ENCODE measurements at regions not wholly inside any gene's neighbourhood (a gene's known extent, or its start where the extent isn't known, plus 50 kb on each side); places are given as distances from the start of the nearest gene placed in this dataset.

GRCh38 chr15:26382444-26383072 lies 390.3 kb downstream of the GABRB3 start:
- no peaks in the 10 kb centered on the region for H3K36me3 ChIP-seq (ENCODE audit: control insufficient read depth, insufficient read depth, low read length)
- WGBS, 2 experiments, result 94 to 95% methylated on average over 8 of the region's 8 CpGs
- H3K27me3 ChIP-seq (ENCODE audit: control insufficient read depth, insufficient read depth, low read length, poor library complexity, severe bottlenecking), result no peaks in the 10 kb centered on the region
- H3K4me3 ChIP-seq (ENCODE audit: insufficient read depth, low read depth, low read length), result no peak overlapping the region
- no peak overlapping the region for H3K27ac ChIP-seq (ENCODE audit: insufficient read depth, low read depth, low read length, poor library complexity, severe bottlenecking)
- no peaks in the 10 kb centered on the region for H3K9me3 ChIP-seq (ENCODE audit: control insufficient read depth, low read length)
- no peaks in the 10 kb centered on the region for H3K4me1 ChIP-seq (ENCODE audit: control insufficient read depth, insufficient read depth, low read length)

DNA sequence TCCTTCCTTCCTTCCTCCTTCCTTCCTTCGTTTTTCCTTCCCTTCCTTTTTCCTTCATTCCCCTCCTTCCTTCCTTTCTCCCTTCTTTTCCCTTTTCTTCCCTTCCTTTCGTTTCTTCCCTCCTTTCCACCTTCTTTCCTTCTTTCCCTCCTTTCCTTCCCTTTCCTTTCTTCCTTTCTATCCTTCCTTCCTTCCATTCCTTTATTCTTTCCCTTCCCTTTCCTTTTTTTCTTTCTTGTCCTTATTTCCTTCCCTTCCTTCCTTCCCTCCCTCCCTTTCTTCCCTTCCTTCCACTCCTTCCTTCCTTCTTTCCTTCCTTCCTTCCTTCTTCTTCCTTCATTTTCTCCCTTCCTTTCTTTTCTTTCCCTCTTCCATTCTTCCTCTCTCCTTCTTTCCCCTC lies 394.6 kb downstream of the GABRB3 start:
- H3K27me3 ChIP-seq (ENCODE audit: control insufficient read depth, insufficient read depth, low read length, poor library complexity, severe bottlenecking), result no peaks in the 10 kb centered on the region
- no peaks in the 10 kb centered on the region for H3K36me3 ChIP-seq (ENCODE audit: control insufficient read depth, insufficient read depth, low read length)
- 83% methylated on average over 2 of the region's 2 CpGs for WGBS, 2 experiments
- H3K4me1 ChIP-seq (ENCODE audit: control insufficient read depth, insufficient read depth, low read length), result no peaks in the 10 kb centered on the region
- H3K27ac ChIP-seq (ENCODE audit: insufficient read depth, low read depth, low read length, poor library complexity, severe bottlenecking), result no peak overlapping the region
- no peak overlapping the region for H3K4me3 ChIP-seq (ENCODE audit: insufficient read depth, low read depth, low read length)
- H3K9me3 ChIP-seq (ENCODE audit: control insufficient read depth, low read length), result no peaks in the 10 kb centered on the region

GRCh38 chr15:26376243-26376642 lies 396.6 kb downstream of the GABRB3 start:
- Histone ChIP-seq H3K4me3 (ENCODE audit: insufficient read depth, low read depth, low read length) (no peak overlapping the region), H3K9me3 (ENCODE audit: control insufficient read depth, low read length) (no peaks in the 10 kb centered on the region), H3K4me1 (ENCODE audit: control insufficient read depth, insufficient read depth, low read length) (no peaks in the 10 kb centered on the region), H3K27me3 (ENCODE audit: control insufficient read depth, insufficient read depth, low read length, poor library complexity, severe bottlenecking) (no peaks in the 10 kb centered on the region), H3K27ac (ENCODE audit: insufficient read depth, low read depth, low read length, poor library complexity, severe bottlenecking) (no peak overlapping the region), H3K36me3 (ENCODE audit: control insufficient read depth, insufficient read depth, low read length) (no peaks in the 10 kb centered on the region)
- WGBS, 2 experiments, result 88 to 90% methylated on average over 2 of the region's 2 CpGs

DNA sequence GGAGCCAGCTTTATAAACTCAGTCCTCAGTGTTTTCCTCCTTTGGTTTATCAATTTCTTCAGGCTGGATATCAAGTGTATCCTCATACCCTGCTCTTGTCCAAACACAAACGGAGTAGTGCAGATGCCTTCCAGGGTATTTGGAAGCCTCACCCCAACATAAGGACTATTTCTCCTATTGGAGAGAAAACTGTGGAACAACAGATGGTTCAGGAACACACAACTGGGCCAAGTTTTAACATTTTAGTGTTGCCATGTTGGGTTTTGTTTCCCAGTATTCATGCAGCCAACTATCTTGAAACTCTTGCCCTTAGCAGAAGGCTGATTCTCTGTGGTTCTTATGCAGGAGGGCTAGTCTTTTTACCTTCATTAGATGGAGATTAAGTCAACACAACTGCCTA lies 398.1 kb downstream of the GABRB3 start:
- WGBS, 2 experiments, result 97 to 100% methylated on average over 1 of the region's 1 CpG

DNA sequence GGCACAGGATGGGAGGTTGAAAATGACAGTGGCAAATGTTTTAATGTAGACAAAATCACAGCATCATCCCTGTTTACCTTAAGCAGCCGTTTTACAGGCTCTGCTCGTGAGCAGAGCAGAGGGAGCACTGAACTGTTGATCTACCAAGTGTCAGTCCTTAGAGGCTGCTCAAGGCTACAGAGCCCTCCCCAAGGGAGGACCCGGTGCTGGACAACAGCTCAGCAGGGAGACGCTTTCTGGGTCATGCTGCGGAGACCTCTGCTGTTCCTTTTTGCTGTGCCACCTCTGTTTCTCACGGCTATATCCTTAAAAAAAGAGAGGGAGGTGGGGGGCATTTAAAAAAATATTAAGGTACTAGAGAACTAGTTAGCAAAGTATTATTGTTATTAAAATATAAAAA lies 400.2 kb downstream of the GABRB3 start:
- Histone ChIP-seq H3K4me1 (ENCODE audit: control insufficient read depth, insufficient read depth, low read length) (no peaks in the 10 kb centered on the region), H3K27ac (ENCODE audit: insufficient read depth, low read depth, low read length, poor library complexity, severe bottlenecking) (no peak overlapping the region), H3K27me3 (ENCODE audit: control insufficient read depth, insufficient read depth, low read length, poor library complexity, severe bottlenecking) (no peaks in the 10 kb centered on the region), H3K4me3 (ENCODE audit: insufficient read depth, low read depth, low read length) (no peak overlapping the region), H3K36me3 (ENCODE audit: control insufficient read depth, insufficient read depth, low read length) (no peaks in the 10 kb centered on the region), H3K9me3 (ENCODE audit: control insufficient read depth, low read length) (no peaks in the 10 kb centered on the region)
- 32% methylated on average over 5 to 6 of the region's 6 CpGs for WGBS, 2 experiments

More for the DNA sequence above, 398.1 kb downstream of the GABRB3 start:
- Histone ChIP-seq H3K36me3 (ENCODE audit: control insufficient read depth, insufficient read depth, low read length) (no peaks in the 10 kb centered on the region), H3K4me1 (ENCODE audit: control insufficient read depth, insufficient read depth, low read length) (no peaks in the 10 kb centered on the region), H3K9me3 (ENCODE audit: control insufficient read depth, low read length) (no peaks in the 10 kb centered on the region), H3K27me3 (ENCODE audit: control insufficient read depth, insufficient read depth, low read length, poor library complexity, severe bottlenecking) (no peaks in the 10 kb centered on the region), H3K27ac (ENCODE audit: insufficient read depth, low read depth, low read length, poor library complexity, severe bottlenecking) (no peak overlapping the region), H3K4me3 (ENCODE audit: insufficient read depth, low read depth, low read length) (no peak overlapping the region)

GRCh38 chr15:26365077-26365476 lies 407.8 kb downstream of the GABRB3 start:
- WGBS, 2 experiments, result 76 to 77% methylated on average over 3 to 4 of the region's 4 CpGs
- Histone ChIP-seq H3K4me3 (ENCODE audit: insufficient read depth, low read depth, low read length) (no peak overlapping the region), H3K36me3 (ENCODE audit: control insufficient read depth, insufficient read depth, low read length) (no peaks in the 10 kb centered on the region), H3K27me3 (ENCODE audit: control insufficient read depth, insufficient read depth, low read length, poor library complexity, severe bottlenecking) (no peaks in the 10 kb centered on the region), H3K4me1 (ENCODE audit: control insufficient read depth, insufficient read depth, low read length) (no peaks in the 10 kb centered on the region), H3K9me3 (ENCODE audit: control insufficient read depth, low read length) (no peaks in the 10 kb centered on the region), H3K27ac (ENCODE audit: insufficient read depth, low read depth, low read length, poor library complexity, severe bottlenecking) (no peak overlapping the region)

- no peaks in the 10 kb centered on the region for H3K9me3 ChIP-seq (ENCODE audit: control insufficient read depth, low read length)
- H3K36me3 ChIP-seq (ENCODE audit: control insufficient read depth, insufficient read depth, low read length), result no peaks in the 10 kb centered on the region
- H3K27me3 ChIP-seq (ENCODE audit: control insufficient read depth, insufficient read depth, low read length, poor library complexity, severe bottlenecking), result no peaks in the 10 kb centered on the region
- no peak overlapping the region for H3K4me3 ChIP-seq (ENCODE audit: insufficient read depth, low read depth, low read length)
- 85 to 90% methylated on average over 3 of the region's 4 CpGs for WGBS, 2 experiments
- H3K27ac ChIP-seq (ENCODE audit: insufficient read depth, low read depth, low read length, poor library complexity, severe bottlenecking), result no peak overlapping the region
- H3K4me1 ChIP-seq (ENCODE audit: control insufficient read depth, insufficient read depth, low read length), result no peaks in the 10 kb centered on the region
Measured at GRCh38 chr15:26359855-26360254, 413.0 kb downstream of the GABRB3 start.

DNA sequence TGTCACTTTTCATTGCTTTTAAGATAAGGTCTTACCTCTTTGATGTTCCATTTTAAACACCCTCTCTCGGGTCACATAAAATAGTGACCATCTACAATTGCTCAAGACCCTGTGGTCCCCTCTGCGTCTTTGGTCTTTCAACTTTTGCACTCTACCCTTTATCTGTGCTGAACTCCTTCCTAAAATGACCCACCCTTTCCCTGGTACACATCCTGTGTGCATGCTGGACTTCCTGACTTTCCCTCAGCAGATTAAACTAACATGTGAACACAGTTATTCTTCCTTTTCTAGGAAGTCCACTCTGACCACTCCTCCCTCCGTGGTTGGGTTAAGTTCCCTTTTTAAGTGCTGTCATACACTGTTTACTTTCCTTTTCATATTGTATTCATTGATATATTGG lies 414.2 kb downstream of the GABRB3 start:
- Histone ChIP-seq H3K27ac (ENCODE audit: insufficient read depth, low read depth, low read length, poor library complexity, severe bottlenecking) (no peak overlapping the region), H3K4me1 (ENCODE audit: control insufficient read depth, insufficient read depth, low read length) (no peaks in the 10 kb centered on the region), H3K9me3 (ENCODE audit: control insufficient read depth, low read length) (no peaks in the 10 kb centered on the region), H3K36me3 (ENCODE audit: control insufficient read depth, insufficient read depth, low read length) (no peaks in the 10 kb centered on the region), H3K27me3 (ENCODE audit: control insufficient read depth, insufficient read depth, low read length, poor library complexity, severe bottlenecking) (no peaks in the 10 kb centered on the region), H3K4me3 (ENCODE audit: insufficient read depth, low read depth, low read length) (no peak overlapping the region)
- 94 to 98% methylated on average over 3 of the region's 3 CpGs for WGBS, 2 experiments

- 87 to 89% methylated on average over 3 of the region's 3 CpGs for WGBS, 2 experiments
- Histone ChIP-seq H3K27me3 (ENCODE audit: control insufficient read depth, insufficient read depth, low read length, poor library complexity, severe bottlenecking) (no peaks in the 10 kb centered on the region), H3K36me3 (ENCODE audit: control insufficient read depth, insufficient read depth, low read length) (no peaks in the 10 kb centered on the region), H3K4me1 (ENCODE audit: control insufficient read depth, insufficient read depth, low read length) (no peaks in the 10 kb centered on the region), H3K4me3 (ENCODE audit: insufficient read depth, low read depth, low read length) (no peak overlapping the region), H3K9me3 (ENCODE audit: control insufficient read depth, low read length) (no peaks in the 10 kb centered on the region), H3K27ac (ENCODE audit: insufficient read depth, low read depth, low read length, poor library complexity, severe bottlenecking) (no peak overlapping the region)
Measured at GRCh38 chr15:26357653-26358052, 415.2 kb downstream of the GABRB3 start.

- Histone ChIP-seq H3K27me3 (ENCODE audit: control insufficient read depth, insufficient read depth, low read length, poor library complexity, severe bottlenecking) (no peaks in the 10 kb centered on the region), H3K4me1 (ENCODE audit: control insufficient read depth, insufficient read depth, low read length) (no peaks in the 10 kb centered on the region), H3K36me3 (ENCODE audit: control insufficient read depth, insufficient read depth, low read length) (no peaks in the 10 kb centered on the region), H3K27ac (ENCODE audit: insufficient read depth, low read depth, low read length, poor library complexity, severe bottlenecking) (no peak overlapping the region), H3K4me3 (ENCODE audit: insufficient read depth, low read depth, low read length) (no peak overlapping the region), H3K9me3 (ENCODE audit: control insufficient read depth, low read length) (no peaks in the 10 kb centered on the region)
- 87 to 91% methylated on average over 8 of the region's 8 CpGs for WGBS, 2 experiments
Measured at GRCh38 chr15:26355472-26356074, 417.3 kb downstream of the GABRB3 start.
